ENCODE measurements at regions not wholly inside any gene's neighbourhood (a gene's known extent, or its start where the extent isn't known, plus 50 kb on each side); places are given as distances from the start of the nearest gene placed in this dataset.

GRCh38 chr6:71236926-71237434 is 51.6 kb upstream of the OGFRL1 start:
- in situ Hi-C loops (cut with MboI; ENCODE audit: low sequenced_read_pairs, unreplicated experiment), result no loop called here
- no peak for TF ChIP-seq CTCF (IDR thresholded peaks at IDR 0.05; ENCODE audit: borderline replicate concordance, control extremely low read depth, extremely low read depth, insufficient read depth, missing control alignments)
- DNase-seq (ENCODE audit: low spot score), result no peak

- in situ Hi-C loops (cut with MboI; ENCODE audit: low sequenced_read_pairs, unreplicated experiment), result no loop called here
- no peak for DNase-seq (ENCODE audit: low spot score)
- TF ChIP-seq CTCF (IDR thresholded peaks at IDR 0.05; ENCODE audit: borderline replicate concordance, control extremely low read depth, extremely low read depth, insufficient read depth, missing control alignments), result no peak
Measured at GRCh38 chr6:71238351-71238750, 50.3 kb upstream of the OGFRL1 start.

Measured in GM13976 (cell line).